Upper lobe of left lung (tissue), 4 donors: ENCODE measurements at regions not wholly inside any gene's neighbourhood (a gene's known extent, or its start where the extent isn't known, plus 50 kb on each side); places are given as distances from the start of the nearest gene placed in this dataset.

Experiments used
- CTCF ChIP-seq, 6 experiments: fragments of 450-650 bp in 4 of 6; fragments of 200-600 bp in 2 of 6; sonication (generic) in 2 of 6; IDR thresholded peaks; one replicate each; pipeline ENCODE4 v1.5.1; 2016 to 2019; ENCODE audit warnings: antibody characterized with exemption in 6 of 6
- EP300 ChIP-seq, 4 donors: sonication (generic); formaldehyde crosslinking; IDR thresholded peaks; one replicate each; pipeline ENCODE4 v1.5.1; 2017; ENCODE audit warnings: antibody characterized with exemption in 4 of 4, control low read depth in 2 of 4
- POLR2A ChIP-seq, 4 donors: fragments of 450-650 bp; IDR thresholded peaks; one replicate each; pipeline ENCODE4 v1.5.1; 2016 to 2017; ENCODE audit warnings: antibody characterized with exemption in 4 of 4, mild to moderate bottlenecking in 2 of 4
- POLR2AphosphoS5 ChIP-seq, 2 donors: sonication (generic); formaldehyde crosslinking; IDR thresholded peaks; one replicate each; pipeline ENCODE4 v1.5.1; 2017; ENCODE audit warnings: antibody characterized with exemption in 2 of 2

- TF ChIP-seq CTCF (IDR thresholded peaks at IDR 0.05) (no peak), POLR2A (IDR thresholded peaks at IDR 0.05) (no peak), POLR2AphosphoS5 (IDR thresholded peaks at IDR 0.05) (no peak), EP300 (IDR thresholded peaks at IDR 0.05) (no peak)
These were observed 63.8 kb upstream of the PLEKHG7 start for GRCh38 chr12:92639017-92639416.
